ENCODE measurements at regions not wholly inside any gene's neighbourhood (a gene's known extent, or its start where the extent isn't known, plus 50 kb on each side); places are given as distances from the start of the nearest gene placed in this dataset.

DNA sequence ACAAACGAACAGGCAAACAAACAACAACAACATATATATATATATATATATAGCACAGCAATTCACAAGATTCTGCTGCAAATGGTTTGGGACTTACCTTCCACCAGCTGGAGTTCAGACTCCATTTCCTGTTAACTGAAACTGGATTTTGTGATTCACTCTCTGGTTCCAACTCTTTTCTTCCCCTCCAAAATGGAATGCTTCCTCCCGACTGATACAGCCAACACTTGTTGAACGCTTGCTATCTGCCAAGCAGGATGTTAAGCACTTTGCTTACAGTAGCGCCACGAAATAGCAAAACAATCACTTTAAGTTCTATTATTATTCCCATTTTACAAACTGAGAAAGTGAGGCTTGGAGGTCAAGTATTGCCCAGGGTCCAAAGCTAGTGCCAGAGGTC, 116.0 kb upstream of the TMEM132C start:
- ATAC-seq, result no peak
- TF ChIP-seq, protein P1, sequence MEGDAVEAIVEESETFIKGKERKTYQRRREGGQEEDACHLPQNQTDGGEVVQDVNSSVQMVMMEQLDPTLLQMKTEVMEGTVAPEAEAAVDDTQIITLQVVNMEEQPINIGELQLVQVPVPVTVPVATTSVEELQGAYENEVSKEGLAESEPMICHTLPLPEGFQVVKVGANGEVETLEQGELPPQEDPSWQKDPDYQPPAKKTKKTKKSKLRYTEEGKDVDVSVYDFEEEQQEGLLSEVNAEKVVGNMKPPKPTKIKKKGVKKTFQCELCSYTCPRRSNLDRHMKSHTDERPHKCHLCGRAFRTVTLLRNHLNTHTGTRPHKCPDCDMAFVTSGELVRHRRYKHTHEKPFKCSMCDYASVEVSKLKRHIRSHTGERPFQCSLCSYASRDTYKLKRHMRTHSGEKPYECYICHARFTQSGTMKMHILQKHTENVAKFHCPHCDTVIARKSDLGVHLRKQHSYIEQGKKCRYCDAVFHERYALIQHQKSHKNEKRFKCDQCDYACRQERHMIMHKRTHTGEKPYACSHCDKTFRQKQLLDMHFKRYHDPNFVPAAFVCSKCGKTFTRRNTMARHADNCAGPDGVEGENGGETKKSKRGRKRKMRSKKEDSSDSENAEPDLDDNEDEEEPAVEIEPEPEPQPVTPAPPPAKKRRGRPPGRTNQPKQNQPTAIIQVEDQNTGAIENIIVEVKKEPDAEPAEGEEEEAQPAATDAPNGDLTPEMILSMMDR (IDR thresholded peaks at IDR 0.05), result no peak
- no peak for TF ChIP-seq POLR2A (IDR thresholded peaks at IDR 0.05)
- no peak for DNase-seq
- no peak overlapping the region for H3K4me3 ChIP-seq
- no peak overlapping the region for H3K27ac ChIP-seq
- 48 to 69% (median 59%) methylated on average over 5 of the region's 5 CpGs for WGBS, 4 donors
- peaks cover 0 to 7% (median 0%) of the 10 kb centered on the region in 12 donors for H3K9me3 ChIP-seq
- intact Hi-C loops (cut with DNase I), result no loop called here
- no peaks in the 10 kb centered on the region for H3K36me3 ChIP-seq
- no peaks in the 10 kb centered on the region for H3K4me1 ChIP-seq
- H3K27me3 ChIP-seq, result no peaks in the 10 kb centered on the region

DNA sequence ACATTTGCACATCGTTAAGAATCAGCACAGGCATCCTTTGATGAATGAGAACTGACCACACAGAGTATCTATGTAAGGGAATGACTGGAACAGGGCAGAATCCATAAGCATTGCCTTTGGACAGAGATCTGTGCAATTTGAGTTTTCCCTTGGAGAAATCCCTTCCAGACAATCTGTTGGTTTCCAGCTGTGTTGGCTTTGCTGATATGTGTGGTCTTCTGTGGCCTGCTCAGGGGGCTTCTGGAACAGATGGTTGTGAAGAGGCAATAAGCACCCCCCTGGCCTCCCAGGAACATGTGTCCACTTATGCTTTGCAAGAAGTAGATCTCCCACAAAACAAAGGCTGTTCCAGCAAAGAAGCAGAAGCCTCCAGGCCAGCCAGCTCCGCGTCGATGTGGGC, 111.4 kb upstream of the TMEM132C start:
- DNase-seq, result no peak
- no peaks in the 10 kb centered on the region for H3K36me3 ChIP-seq
- TF ChIP-seq, protein P1 (IDR thresholded peaks at IDR 0.05), result no peak
- no peak for TF ChIP-seq POLR2A (IDR thresholded peaks at IDR 0.05)
- no peak overlapping the region for H3K27ac ChIP-seq
- no peak overlapping the region for H3K4me3 ChIP-seq
- no peaks in the 10 kb centered on the region for H3K27me3 ChIP-seq
- 59 to 83% (median 75%) methylated on average over 4 of the region's 4 CpGs for WGBS, 4 donors
- intact Hi-C loops (cut with DNase I), result no loop called here
- no peak for ATAC-seq
- H3K4me1 ChIP-seq, result no peaks in the 10 kb centered on the region
- no peaks in the 10 kb centered on the region for H3K9me3 ChIP-seq

DNA sequence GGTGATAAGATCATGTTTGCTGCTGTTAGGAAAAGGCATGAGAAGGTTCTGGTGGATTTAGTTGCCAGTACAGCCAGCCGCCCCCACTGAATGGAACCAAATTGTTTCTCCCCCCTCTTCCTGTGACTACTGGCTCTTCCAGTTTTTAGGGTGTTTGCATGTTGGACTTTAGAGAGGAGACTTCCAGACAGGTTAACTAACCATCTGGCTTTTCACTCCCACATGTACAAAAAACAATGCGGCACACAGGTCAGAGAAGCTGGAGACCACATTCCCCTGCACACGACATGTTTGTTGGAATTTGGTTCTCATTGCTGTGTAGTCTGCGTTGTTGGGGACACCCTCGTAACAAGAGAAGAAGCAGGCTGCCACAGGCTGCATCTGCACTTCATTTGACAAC, 103.9 kb upstream of the TMEM132C start:
- DNase-seq (no peak), ATAC-seq (no peak)
- Histone ChIP-seq H3K36me3 (no peaks in the 10 kb centered on the region), H3K9me3 (no peaks in the 10 kb centered on the region), H3K4me3 (no peak overlapping the region), H3K27ac (no peak overlapping the region), H3K27me3 (no peaks in the 10 kb centered on the region), H3K4me1 (no peaks in the 10 kb centered on the region)
- intact Hi-C loops (cut with DNase I), result no loop called here
- TF ChIP-seq, protein P1 (IDR thresholded peaks at IDR 0.05), result no peak
- TF ChIP-seq POLR2A (IDR thresholded peaks at IDR 0.05), result no peak
- 64 to 73% (median 71%) methylated on average over 5 of the region's 5 CpGs for WGBS, 4 donors

DNA sequence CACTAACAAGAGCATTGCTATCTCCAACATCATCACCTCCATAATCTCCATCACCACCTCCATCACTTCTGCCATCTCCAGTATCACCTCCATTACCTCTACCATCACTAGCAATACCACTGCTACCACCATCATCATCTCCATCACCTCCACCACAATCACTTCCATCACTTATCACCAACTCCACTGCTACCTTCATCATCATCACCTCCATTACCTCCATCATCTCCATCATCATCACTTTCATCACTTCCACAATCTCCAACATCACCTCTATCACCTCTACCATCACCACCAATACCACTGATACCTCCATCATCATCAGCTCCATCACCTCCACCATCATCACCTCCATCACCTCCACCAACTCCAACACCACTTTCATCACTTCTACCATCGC, 102.4 kb upstream of the TMEM132C start:
- H3K27ac ChIP-seq, result no peak overlapping the region
- H3K9me3 ChIP-seq, result no peaks in the 10 kb centered on the region
- ATAC-seq (no peak), DNase-seq (no peak)
- no peaks in the 10 kb centered on the region for H3K36me3 ChIP-seq
- WGBS, 4 donors, result 36 to 77% (median 71%) methylated on average over 1 of the region's 1 CpG
- no peaks in the 10 kb centered on the region for H3K27me3 ChIP-seq
- no peak overlapping the region for H3K4me3 ChIP-seq
- intact Hi-C loops (cut with DNase I), result no loop called here
- no peaks in the 10 kb centered on the region for H3K4me1 ChIP-seq
- TF ChIP-seq, protein P1 (IDR thresholded peaks at IDR 0.05), result no peak
- no peak for TF ChIP-seq POLR2A (IDR thresholded peaks at IDR 0.05)

Measured in heart left ventricle (tissue), 16 donors.